GM12878 (cell line): ENCODE measurements at regions not wholly inside any gene's neighbourhood (a gene's known extent, or its start where the extent isn't known, plus 50 kb on each side); places are given as distances from the start of the nearest gene placed in this dataset.

ENCODE experiments used
- CTCF ChIP-seq, 3 experiments: IDR thresholded peaks in 2 of 3; conservative IDR thresholded peaks in 1 of 3; 2 replicates each; pipeline ENCODE4 v1.5.1; 2011; ENCODE audit warnings: low read depth in 3 of 3, low read length in 3 of 3, mild to moderate bottlenecking in 3 of 3, control low read depth in 2 of 3, moderate library complexity in 2 of 3, inconsistent platforms in 1 of 3, mixed read lengths in 1 of 3; ENCODE audit not compliant: control insufficient read depth in 2 of 3, insufficient read depth in 1 of 3; ENCODE audit errors: extremely low read depth in 1 of 3
- EZH2 ChIP-seq: IDR thresholded peaks from 2 replicates; pipeline ENCODE4 v1.6.1; 2012; ENCODE audit warnings: low read depth, mild to moderate bottlenecking, control low read depth, inconsistent platforms, low read length, borderline replicate concordance; ENCODE audit not compliant: control insufficient read depth
- FOXK2 ChIP-seq: fragments of 450-650 bp; IDR thresholded peaks from 2 replicates; pipeline ENCODE4 v1.6.1; 2017; ENCODE audit warnings: mild to moderate bottlenecking, moderate library complexity
- HSF1 ChIP-seq: fragments of 150-350 bp; IDR thresholded peaks from 2 replicates; pipeline ENCODE4 v1.6.1; 2014; ENCODE audit warnings: mild to moderate bottlenecking, low read depth, low read length
- POLR2AphosphoS5 ChIP-seq: IDR thresholded peaks from 2 replicates; pipeline ENCODE4 v1.6.1; 2011; ENCODE audit warnings: mild to moderate bottlenecking, low read length, inconsistent platforms
- TAF1 ChIP-seq: IDR thresholded peaks from 2 replicates; pipeline ENCODE4 v1.6.1; 2011; ENCODE audit warnings: mild to moderate bottlenecking, low read depth, low read length, borderline replicate concordance
- ZNF24 ChIP-seq: fragments of 450-650 bp; IDR thresholded peaks from 2 replicates; pipeline ENCODE4 v1.6.1; 2017; ENCODE audit warnings: antibody characterized with exemption, mild to moderate bottlenecking

GRCh38 chr3:152079980-152080379 lies 188.7 kb upstream of the MBNL1 start:
- TF ChIP-seq CTCF (IDR thresholded peaks at IDR 0.05 in 2 of 3, conservative IDR thresholded peaks at IDR 0.05 in 1 of 3; ENCODE audit: control insufficient read depth in 2 of 3, extremely low read depth in 1 of 3, insufficient read depth in 1 of 3, low read depth in 3 of 3, low read length in 3 of 3) (no peak), EZH2 (no peak), POLR2AphosphoS5 (no peak), ZNF24 (no peak), FOXK2 (no peak), HSF1 (no peak), TAF1 (no peak)
